NCI-H1092 (cell line): ENCODE measurements at regions not wholly inside any gene's neighbourhood (a gene's known extent, or its start where the extent isn't known, plus 50 kb on each side); places are given as distances from the start of the nearest gene placed in this dataset.

ENCODE experiments used
- DNase-seq: peaks from one replicate; lab custom pipeline; 2025; lab: John Stamatoyannopoulos, UW

DNA sequence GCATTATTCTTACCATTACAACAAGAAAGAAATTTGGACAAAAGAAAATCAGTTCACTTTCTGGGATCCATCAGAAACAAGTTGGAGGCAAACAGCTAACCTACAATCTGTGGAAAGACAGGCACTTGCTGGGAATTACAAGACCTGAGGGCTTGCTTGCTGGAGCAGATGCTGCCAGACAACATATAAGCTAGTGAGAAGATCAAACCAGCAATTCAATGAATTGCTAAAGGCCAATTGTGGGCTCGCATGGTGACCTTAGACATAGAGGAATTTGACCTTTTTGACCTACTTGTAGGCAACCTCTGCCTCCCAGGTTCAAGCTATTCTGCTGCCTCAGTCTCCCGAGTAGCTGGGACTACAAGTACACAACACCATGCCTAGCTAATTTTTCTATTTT, 921.2 kb upstream of the CNTNAP5 start:
- no peak for DNase-seq

- no peak for DNase-seq
Measured at GRCh38 chr2:123116595-123116994, 908.5 kb upstream of the CNTNAP5 start.

DNA sequence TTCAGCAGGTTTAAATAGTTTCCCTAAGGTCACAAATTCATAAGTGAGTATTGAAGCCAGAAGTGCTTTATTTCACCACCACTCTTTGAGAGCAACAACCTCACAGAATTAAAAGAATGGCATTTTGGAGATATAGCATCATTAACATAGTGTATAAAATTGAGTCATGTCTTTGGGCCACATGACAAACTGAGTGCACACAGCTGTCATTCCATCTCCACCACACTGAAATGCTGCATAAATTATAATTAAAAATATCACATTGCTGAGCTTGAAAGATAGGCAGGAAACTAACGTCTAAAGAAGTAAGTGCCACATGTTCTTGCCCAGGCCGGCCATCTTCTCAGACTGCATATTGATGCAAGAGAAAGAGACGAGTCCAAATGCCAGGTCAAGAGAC, 897.9 kb upstream of the CNTNAP5 start:
- no peak for DNase-seq

- no peak for DNase-seq
Measured at GRCh38 chr2:123128951-123129350, 896.1 kb upstream of the CNTNAP5 start.

DNA sequence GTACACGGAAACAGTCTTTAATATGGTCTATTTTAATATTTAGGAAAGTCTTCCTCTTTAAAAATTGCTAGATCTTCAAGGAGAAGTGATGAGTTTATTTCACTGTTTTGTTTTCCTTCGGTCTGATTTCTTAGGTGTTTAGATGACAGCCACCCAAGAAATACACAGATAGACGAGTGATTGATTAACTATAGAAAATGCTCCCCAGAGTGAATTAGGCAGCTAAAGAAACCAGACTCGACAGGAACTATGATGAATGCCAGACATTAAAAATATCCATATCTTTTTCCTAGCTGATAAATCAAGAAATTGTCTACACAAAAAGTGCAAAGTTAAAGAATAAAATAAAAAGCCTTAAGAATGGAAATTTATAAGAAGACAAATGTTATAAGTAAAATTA, 888.7 kb upstream of the CNTNAP5 start:
- DNase-seq: no peak

- no peak for DNase-seq
Measured at GRCh38 chr2:123144082-123144481, 881.0 kb upstream of the CNTNAP5 start.

DNA sequence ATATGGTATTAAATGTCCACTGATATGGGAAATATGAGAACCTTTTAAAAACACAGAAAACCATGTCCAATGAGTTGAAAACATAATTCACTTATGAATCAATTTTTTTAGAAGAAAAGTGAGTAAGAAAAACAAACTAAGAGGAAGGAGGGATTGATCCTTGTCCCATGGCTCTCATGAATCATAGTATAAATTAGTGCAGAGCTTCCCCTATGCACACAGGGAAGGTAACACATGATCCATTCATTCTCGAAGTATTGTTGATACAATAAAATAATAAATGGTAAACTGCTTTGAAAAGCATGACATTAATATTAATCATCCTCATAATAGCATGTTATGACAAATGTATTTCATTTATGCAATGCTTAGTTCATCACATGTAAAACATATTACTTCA, 872.0 kb upstream of the CNTNAP5 start:
- no peak for DNase-seq

GRCh38 chr2:123154195-123154594, 870.9 kb upstream of the CNTNAP5 start:
- DNase-seq: no peak

DNA sequence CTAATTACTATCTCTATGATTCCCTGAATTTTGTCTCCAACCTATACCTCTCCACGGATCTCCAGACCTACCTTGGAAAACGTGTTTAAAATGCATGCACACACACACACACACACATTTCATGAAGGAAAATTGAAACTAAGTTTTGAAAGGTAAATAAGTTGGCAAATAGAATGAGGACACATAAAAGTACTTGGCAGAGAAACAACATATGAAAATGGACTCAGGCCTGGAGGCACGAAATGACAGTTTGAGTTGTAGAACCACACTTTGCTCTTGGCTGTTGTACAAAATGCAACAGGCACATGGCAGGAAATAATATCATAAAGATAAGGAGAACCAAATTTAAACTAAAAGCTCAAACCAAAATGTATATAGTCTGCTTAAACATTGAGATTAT, 868.1 kb upstream of the CNTNAP5 start:
- DNase-seq: no peak

DNA sequence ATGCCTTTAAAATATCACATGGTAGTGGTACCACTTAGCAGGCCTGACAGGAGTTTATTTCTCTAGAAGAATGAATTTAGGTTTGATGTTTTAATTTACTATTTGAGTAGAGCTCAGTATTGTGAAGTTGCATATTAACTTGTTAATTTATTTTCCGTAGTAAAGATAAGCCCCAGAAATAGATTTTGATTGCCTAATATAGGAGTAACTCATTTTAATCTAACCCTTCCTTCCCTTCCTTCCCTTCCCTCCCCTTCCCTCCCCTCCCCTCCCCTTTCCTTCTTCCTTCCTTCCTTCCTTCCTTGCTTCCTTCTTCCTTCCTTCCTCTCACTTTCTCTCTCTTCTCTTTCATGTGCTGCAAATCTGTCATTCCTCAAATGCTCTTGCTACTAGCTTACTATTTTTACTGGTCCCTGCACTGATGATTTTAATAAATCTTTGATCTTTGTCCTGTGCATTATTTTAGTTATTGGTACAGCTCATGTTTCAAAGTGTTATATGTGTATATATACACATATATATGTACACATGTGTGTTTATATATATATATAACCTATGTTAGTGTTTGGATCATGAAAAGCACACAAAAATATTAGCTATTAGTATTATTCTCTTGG, 862.6 kb upstream of the CNTNAP5 start:
- no peak for DNase-seq

DNA sequence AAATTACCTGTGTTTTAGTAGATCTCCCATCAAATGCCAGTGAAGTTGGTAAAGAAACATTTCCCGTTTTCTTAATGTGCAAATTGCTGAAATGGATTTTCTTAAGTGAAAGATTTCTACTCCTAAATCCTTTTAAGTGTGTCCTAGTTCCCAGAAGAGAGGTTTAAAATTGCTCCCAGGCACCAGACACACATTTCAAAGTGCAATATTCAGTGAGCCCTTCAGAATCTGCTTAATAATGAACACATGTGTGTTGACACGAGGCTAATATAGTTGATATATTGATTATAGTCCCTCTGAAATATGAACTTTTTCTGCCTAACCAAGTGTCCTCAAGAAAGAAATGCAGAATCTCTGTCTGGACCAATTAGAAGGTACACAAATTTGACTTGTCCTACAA, 861.7 kb upstream of the CNTNAP5 start:
- no peak for DNase-seq

DNA sequence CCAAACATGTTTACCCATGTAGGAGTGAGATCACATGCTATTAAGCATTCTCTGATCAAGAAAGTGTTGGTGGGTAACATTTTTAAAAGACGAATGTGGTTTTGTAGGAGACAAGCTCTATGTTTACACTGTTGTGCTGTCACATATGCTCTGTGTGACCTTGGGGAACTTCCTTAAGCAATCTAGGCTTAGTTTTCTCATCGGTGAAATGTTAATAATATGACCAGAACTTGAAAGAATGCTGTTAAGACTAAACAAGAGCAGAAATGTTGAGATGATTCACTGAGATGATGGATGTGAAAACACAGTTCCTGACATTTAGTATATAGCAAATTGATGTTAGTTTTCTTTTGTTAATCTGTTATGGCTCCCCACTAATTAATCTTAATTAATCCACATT, 860.9 kb upstream of the CNTNAP5 start:
- no peak for DNase-seq

DNA sequence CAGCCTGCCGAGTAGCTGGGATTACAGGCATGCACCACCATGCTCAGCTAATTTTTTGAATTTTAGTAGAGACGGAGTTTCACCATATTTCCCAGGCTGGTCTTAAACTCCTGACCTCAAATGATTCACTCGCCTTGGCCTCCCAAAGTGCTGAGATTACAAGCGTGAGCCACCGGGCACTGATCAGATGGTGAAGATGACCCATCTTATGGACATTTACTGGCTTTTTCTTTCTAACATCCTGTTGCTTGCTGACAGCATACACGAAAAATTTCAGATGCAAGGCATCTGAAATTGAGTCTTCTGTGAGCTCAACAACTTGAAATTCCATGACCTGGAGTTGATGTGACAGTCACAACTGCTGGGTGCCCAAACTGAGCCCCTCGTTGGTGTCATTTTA, 859.5 kb upstream of the CNTNAP5 start:
- no peak for DNase-seq

GRCh38 chr2:123179526-123179925, 845.6 kb upstream of the CNTNAP5 start:
- no peak for DNase-seq

DNA sequence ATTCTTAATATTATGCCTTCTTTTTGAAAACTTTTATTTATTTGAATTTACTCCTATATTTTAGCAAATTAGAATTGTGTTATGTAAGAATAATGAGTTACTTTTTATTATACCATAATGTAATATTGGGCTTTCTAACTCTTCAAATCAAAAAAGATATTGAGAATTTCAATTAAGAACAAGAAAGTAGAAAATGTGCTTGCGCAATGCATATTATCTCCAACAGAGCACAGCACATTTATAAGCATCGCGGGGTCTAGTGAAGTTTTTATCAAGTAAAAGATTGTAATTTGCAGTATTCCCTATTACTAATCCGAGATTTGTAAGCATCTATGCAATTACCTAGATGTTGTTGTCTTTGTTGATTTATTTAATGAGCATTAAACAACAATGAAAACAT, 829.1 kb upstream of the CNTNAP5 start:
- DNase-seq: no peak

GRCh38 chr2:123200035-123200434, 825.1 kb upstream of the CNTNAP5 start:
- no peak for DNase-seq

GRCh38 chr2:123207245-123207644, 817.8 kb upstream of the CNTNAP5 start:
- no peak for DNase-seq

DNA sequence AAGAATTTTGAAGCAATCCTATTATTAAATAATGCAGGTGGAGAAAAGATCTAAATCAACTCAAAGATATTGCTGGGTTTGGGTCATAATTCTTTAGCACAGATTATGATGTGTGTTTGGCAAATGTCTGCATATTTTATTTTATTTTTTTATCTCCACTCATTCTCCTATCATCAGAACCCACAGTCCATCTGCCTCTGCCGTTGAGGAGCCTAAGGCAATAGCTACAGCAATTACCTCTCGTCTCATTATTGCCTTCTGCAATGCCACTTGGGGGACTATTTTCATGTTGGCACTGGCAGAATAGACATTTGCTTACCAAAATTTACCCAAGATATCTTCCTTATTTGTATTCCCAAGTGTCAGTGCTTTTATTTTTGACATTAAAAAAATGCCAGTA, 815.9 kb upstream of the CNTNAP5 start:
- DNase-seq: no peak

DNA sequence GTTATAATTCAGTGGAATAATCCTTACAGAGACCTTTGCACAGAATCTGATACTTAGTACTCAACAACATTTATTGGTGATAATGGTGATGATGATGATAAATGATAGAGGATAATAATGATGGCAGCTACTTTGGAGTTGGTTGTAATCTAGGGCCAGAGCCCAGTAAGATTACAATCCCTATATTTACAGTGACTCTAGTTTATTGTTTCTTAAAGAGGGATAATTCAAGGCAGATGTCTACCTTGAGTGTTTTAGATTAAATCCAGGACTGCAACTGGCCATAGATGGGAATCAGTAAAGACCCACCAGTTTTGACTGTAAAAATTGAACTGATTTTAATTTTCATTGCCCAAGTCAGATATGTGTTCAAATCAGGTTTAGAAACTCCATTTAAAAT, 813.9 kb upstream of the CNTNAP5 start:
- DNase-seq: no peak

DNA sequence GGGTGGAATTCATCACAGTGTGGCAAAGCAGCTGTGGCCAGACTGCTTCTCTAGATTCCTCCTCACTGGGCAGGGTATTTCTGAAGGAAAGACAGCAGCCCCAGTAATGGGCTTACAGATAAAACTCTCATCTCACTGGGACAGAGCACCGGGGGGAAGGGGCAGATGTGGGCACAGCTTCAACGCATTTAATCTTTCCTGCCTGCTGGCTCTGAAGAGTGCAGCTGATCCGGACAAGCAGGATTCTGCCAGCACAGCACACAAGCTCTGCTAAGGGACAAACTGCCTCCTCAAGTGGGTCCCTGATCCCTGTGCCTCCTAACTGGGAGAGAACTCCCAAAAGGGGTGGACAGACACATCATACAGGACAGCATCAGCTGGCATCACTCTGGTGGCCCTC, 779.9 kb upstream of the CNTNAP5 start:
- DNase-seq: no peak

GRCh38 chr2:123258877-123259539, 766.1 kb upstream of the CNTNAP5 start:
- no peak for DNase-seq

DNA sequence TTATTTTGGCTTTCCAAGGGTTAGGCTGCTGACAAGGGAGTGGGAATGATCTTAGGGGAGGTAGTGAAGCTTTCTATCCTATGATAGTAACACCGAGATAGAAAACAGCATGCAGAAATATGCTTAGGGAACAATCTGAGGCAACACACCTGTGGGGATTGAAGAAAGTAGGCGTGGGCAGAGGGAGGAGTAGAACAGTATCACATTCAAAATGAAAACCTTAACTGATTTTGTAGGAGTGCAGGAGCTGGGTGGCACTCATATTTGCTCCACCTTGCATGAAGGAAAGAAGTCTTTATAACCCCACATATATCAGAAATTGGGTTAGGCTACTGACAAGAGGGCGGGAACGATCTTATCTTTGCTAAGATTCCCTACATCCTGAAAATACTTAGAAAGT, 762.2 kb upstream of the CNTNAP5 start:
- no peak for DNase-seq

GRCh38 chr2:123283431-123283830, 741.7 kb upstream of the CNTNAP5 start:
- DNase-seq: no peak

- DNase-seq: no peak
Measured at GRCh38 chr2:123303731-123304130, 721.4 kb upstream of the CNTNAP5 start.
